ENCODE measurements at regions not wholly inside any gene's neighbourhood (a gene's known extent, or its start where the extent isn't known, plus 50 kb on each side); places are given as distances from the start of the nearest gene placed in this dataset.

- no peaks in the 10 kb centered on the region for H3K27me3 ChIP-seq
- intact Hi-C loops (cut with DNase I; ENCODE audit: low total_unique reads) = no loop called here
- no peak for DNase-seq
- no peaks in the 10 kb centered on the region for H3K9me3 ChIP-seq
- no peak overlapping the region for H3K27ac ChIP-seq
- H3K36me3 ChIP-seq = no peaks in the 10 kb centered on the region
- no peak overlapping the region for H3K4me3 ChIP-seq
- in situ Hi-C loops (cut with MboI; ENCODE audit: low pct_ligation_motif_present in 1 of 4, low pct_unique_long_range_greater_than_20kb in 1 of 4, low sequenced_read_pairs in 3 of 4) = no loop called here
- H3K4me1 ChIP-seq = peaks cover 0 to 8% (median 0%) of the 10 kb centered on the region in 4 donors
- WGBS, 2 donors (ENCODE audit: low coverage in 1 of 2) = 39 to 50% methylated on average over 4 to 6 of the region's 6 CpGs
- TF ChIP-seq POLR2A (IDR thresholded peaks at IDR 0.05) (no peak), POLR2AphosphoS5 (IDR thresholded peaks at IDR 0.05) (no peak), EP300 (IDR thresholded peaks at IDR 0.05; ENCODE audit: low read depth) (no peak), CTCF (IDR thresholded peaks at IDR 0.05) (no peak)
Measured at GRCh38 chr2:60252581-60253150, 300.8 kb downstream of the BCL11A start.

GRCh38 chr2:60251247-60251646, 302.2 kb downstream of the BCL11A start:
- in situ Hi-C loops (cut with MboI; ENCODE audit: low pct_ligation_motif_present in 1 of 4, low pct_unique_long_range_greater_than_20kb in 1 of 4, low sequenced_read_pairs in 3 of 4) (no loop called here), intact Hi-C loops (cut with DNase I; ENCODE audit: low total_unique reads) (no loop called here)

GRCh38 chr2:60249879-60250278, 303.6 kb downstream of the BCL11A start:
- TF ChIP-seq POLR2A (IDR thresholded peaks at IDR 0.05) = no peak
- no peak for TF ChIP-seq POLR2AphosphoS5 (IDR thresholded peaks at IDR 0.05)
- no peak for TF ChIP-seq CTCF (IDR thresholded peaks at IDR 0.05)
- TF ChIP-seq EP300 (IDR thresholded peaks at IDR 0.05; ENCODE audit: low read depth) = no peak
- no peak overlapping the region for H3K27ac ChIP-seq
- peaks cover 0 to 8% (median 0%) of the 10 kb centered on the region in 4 donors for H3K4me1 ChIP-seq
- intact Hi-C loops (cut with DNase I; ENCODE audit: low total_unique reads) (no loop called here), in situ Hi-C loops (cut with MboI; ENCODE audit: low pct_ligation_motif_present in 1 of 4, low pct_unique_long_range_greater_than_20kb in 1 of 4, low sequenced_read_pairs in 3 of 4) (no loop called here)
- no peaks in the 10 kb centered on the region for H3K36me3 ChIP-seq
- H3K27me3 ChIP-seq = no peaks in the 10 kb centered on the region
- no peak for DNase-seq
- no peak overlapping the region for H3K4me3 ChIP-seq
- WGBS, 2 donors (ENCODE audit: low coverage in 1 of 2) = 78 to 91% methylated on average over 2 to 5 of the region's 5 CpGs
- H3K9me3 ChIP-seq = no peaks in the 10 kb centered on the region

More at GRCh38 chr2:60251247-60251646, 302.2 kb downstream of the BCL11A start:
- H3K4me3 ChIP-seq = no peak overlapping the region
- no peak for DNase-seq
- H3K9me3 ChIP-seq = no peaks in the 10 kb centered on the region
- no peaks in the 10 kb centered on the region for H3K36me3 ChIP-seq
- TF ChIP-seq EP300 (IDR thresholded peaks at IDR 0.05; ENCODE audit: low read depth) = no peak
- TF ChIP-seq POLR2A (IDR thresholded peaks at IDR 0.05) = no peak
- no peaks in the 10 kb centered on the region for H3K27me3 ChIP-seq
- no peak overlapping the region for H3K27ac ChIP-seq
- peaks cover 0 to 8% (median 0%) of the 10 kb centered on the region in 4 donors for H3K4me1 ChIP-seq

GRCh38 chr2:60247471-60247870, 306.0 kb downstream of the BCL11A start:
- no peak for DNase-seq
- TF ChIP-seq POLR2A (IDR thresholded peaks at IDR 0.05) (no peak), CTCF (IDR thresholded peaks at IDR 0.05) (no peak), EP300 (IDR thresholded peaks at IDR 0.05; ENCODE audit: low read depth) (no peak)
- intact Hi-C loops (cut with DNase I; ENCODE audit: low total_unique reads) (no loop called here), in situ Hi-C loops (cut with MboI; ENCODE audit: low pct_ligation_motif_present in 1 of 4, low pct_unique_long_range_greater_than_20kb in 1 of 4, low sequenced_read_pairs in 3 of 4) (no loop called here)
- Histone ChIP-seq H3K4me3 (no peak overlapping the region), H3K9me3 (no peaks in the 10 kb centered on the region), H3K4me1 (peaks cover 0 to 1% (median 0%) of the 10 kb centered on the region in 4 donors), H3K27me3 (no peaks in the 10 kb centered on the region), H3K36me3 (no peaks in the 10 kb centered on the region), H3K27ac (no peak overlapping the region)
- 84 to 91% methylated on average over 6 to 9 of the region's 9 CpGs for WGBS, 2 donors (ENCODE audit: low coverage in 1 of 2)

GRCh38 chr2:60246583-60246982, 306.9 kb downstream of the BCL11A start:
- Histone ChIP-seq H3K27me3 (no peaks in the 10 kb centered on the region), H3K4me1 (no peaks in the 10 kb centered on the region), H3K4me3 (no peak overlapping the region), H3K9me3 (no peaks in the 10 kb centered on the region), H3K36me3 (no peaks in the 10 kb centered on the region), H3K27ac (no peak overlapping the region)
- DNase-seq = no peak
- WGBS, 2 donors (ENCODE audit: low coverage in 1 of 2) = 89 to 96% methylated on average over 2 of the region's 2 CpGs
- no peak for TF ChIP-seq POLR2A (IDR thresholded peaks at IDR 0.05)
- TF ChIP-seq CTCF (IDR thresholded peaks at IDR 0.05) = no peak
- TF ChIP-seq EP300 (IDR thresholded peaks at IDR 0.05; ENCODE audit: low read depth) = no peak
- TF ChIP-seq POLR2AphosphoS5 (IDR thresholded peaks at IDR 0.05) = no peak
- intact Hi-C loops (cut with DNase I; ENCODE audit: low total_unique reads) = no loop called here
- in situ Hi-C loops (cut with MboI; ENCODE audit: low pct_ligation_motif_present in 1 of 4, low pct_unique_long_range_greater_than_20kb in 1 of 4, low sequenced_read_pairs in 3 of 4) = no loop called here

All from transverse colon (tissue), 4 donors.